ENCODE measurements at regions not wholly inside any gene's neighbourhood (a gene's known extent, or its start where the extent isn't known, plus 50 kb on each side); places are given as distances from the start of the nearest gene placed in this dataset.

- H3F3A ChIP-seq (ENCODE audit: low read length, unreplicated experiment): no peaks in the 10 kb centered on the region
- no peaks in the 10 kb centered on the region for H3K79me2 ChIP-seq (ENCODE audit: low read length)
- TF ChIP-seq EZH2phosphoT487 (IDR thresholded peaks at IDR 0.05; ENCODE audit: borderline replicate concordance, low read length): no peak
- TF ChIP-seq CTCF (conservative IDR thresholded peaks at IDR 0.05; ENCODE audit: low read depth, low read length): no peak
- no peak for TF ChIP-seq EZH2 (IDR thresholded peaks at IDR 0.05; ENCODE audit: low read length, unreplicated experiment)
- no peaks in the 10 kb centered on the region for H4K20me1 ChIP-seq (ENCODE audit: low read length)
- 0 out of 2 replicates have a peak overlapping the region, but pooled peaks have one; percentile 59 for H3K4me2 ChIP-seq (ENCODE audit: low read length)
- no peaks in the 10 kb centered on the region for H3K36me3 ChIP-seq (ENCODE audit: low read depth, low read length)
- H2AFZ ChIP-seq (ENCODE audit: low read length): peak overlapping the region; percentile 32; the same call in 1 of the 2 replicates
- BruUV-seq (replicated peaks): no TSS peak
- H3K9me2 ChIP-seq (replicated peaks; ENCODE audit: low read length): no peaks in the 10 kb centered on the region
- peaks cover 39% of the 10 kb centered on the region for H3K4me1 ChIP-seq (ENCODE audit: insufficient read depth, low read length)
- no peaks in the 10 kb centered on the region for H3K9me3 ChIP-seq (ENCODE audit: low read length)
- no peaks in the 10 kb centered on the region for H3K27me3 ChIP-seq (ENCODE audit: low read length)
- H3K9ac ChIP-seq (ENCODE audit: low read length): no peak overlapping the region
- CTCF ChIA-PET: no interaction called here
- H3K27ac ChIP-seq (ENCODE audit: low read length): peak overlapping the region; percentile 70
- ATAC-seq (peak; percentile 77), DNase-seq (peak; percentile 72)
- no peak overlapping the region for H3K4me3 ChIP-seq (ENCODE audit: low read length)
- POLR2A ChIA-PET (ENCODE audit: unreplicated experiment): no interaction called here
- intact Hi-C loops (cut with micrococcal nuclease): no loop called here
These were observed 65.4 kb upstream of the WDFY2 start for GRCh38 chr13:51518827-51519226.

DNA sequence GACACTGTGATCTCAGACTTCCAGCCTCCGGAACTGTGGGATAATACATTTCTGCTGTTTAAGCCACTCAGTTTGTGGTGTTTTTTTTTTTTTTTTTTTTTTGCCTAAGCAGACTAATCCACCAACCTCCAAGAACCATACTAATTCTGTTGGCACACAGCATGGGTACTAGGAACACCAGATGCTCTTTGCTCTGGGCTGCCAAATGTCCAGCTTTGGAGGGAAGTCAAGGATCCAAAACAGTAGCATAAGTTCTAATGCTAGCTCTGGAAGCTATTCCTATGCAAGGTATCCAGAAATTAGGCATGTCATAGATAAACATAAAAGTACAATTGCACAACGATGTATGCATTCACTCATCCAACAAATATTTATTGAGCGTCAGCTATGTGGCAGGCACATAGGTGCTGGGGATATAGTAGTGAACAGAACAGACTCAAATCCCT is 64.5 kb upstream of the WDFY2 start:
- Histone ChIP-seq H2AFZ (ENCODE audit: low read length) (no peak overlapping the region), H3K9ac (ENCODE audit: low read length) (no peak overlapping the region), H3K9me2 (replicated peaks; ENCODE audit: low read length) (no peaks in the 10 kb centered on the region), H3K36me3 (ENCODE audit: low read depth, low read length) (no peaks in the 10 kb centered on the region), H3K9me3 (ENCODE audit: low read length) (no peaks in the 10 kb centered on the region), H3K4me3 (ENCODE audit: low read length) (no peak overlapping the region), H3K27me3 (ENCODE audit: low read length) (no peaks in the 10 kb centered on the region), H3F3A (ENCODE audit: low read length, unreplicated experiment) (no peaks in the 10 kb centered on the region), H3K79me2 (ENCODE audit: low read length) (no peaks in the 10 kb centered on the region), H4K20me1 (ENCODE audit: low read length) (no peaks in the 10 kb centered on the region), H3K27ac (ENCODE audit: low read length) (peak overlapping the region; percentile 70), H3K4me1 (ENCODE audit: insufficient read depth, low read length) (peaks cover 48% of the 10 kb centered on the region), H3K4me2 (ENCODE audit: low read length) (peak overlapping the region; percentile 59)
- CTCF ChIA-PET: no interaction called here
- intact Hi-C loops (cut with micrococcal nuclease): loop anchor here (5.0 kb wide), 1 partner anchor 67 kb away; the partner anchor contains the start of gene INTS6
- ATAC-seq: peak; percentile 53
- peak; percentile 79 for DNase-seq
- TF ChIP-seq EZH2 (IDR thresholded peaks at IDR 0.05; ENCODE audit: low read length, unreplicated experiment) (no peak), EZH2phosphoT487 (IDR thresholded peaks at IDR 0.05; ENCODE audit: borderline replicate concordance, low read length) (no peak), CTCF (conservative IDR thresholded peaks at IDR 0.05; ENCODE audit: low read depth, low read length) (no peak)
- no TSS peak for BruUV-seq (replicated peaks)
- POLR2A ChIA-PET (ENCODE audit: unreplicated experiment): no interaction called here

DNA sequence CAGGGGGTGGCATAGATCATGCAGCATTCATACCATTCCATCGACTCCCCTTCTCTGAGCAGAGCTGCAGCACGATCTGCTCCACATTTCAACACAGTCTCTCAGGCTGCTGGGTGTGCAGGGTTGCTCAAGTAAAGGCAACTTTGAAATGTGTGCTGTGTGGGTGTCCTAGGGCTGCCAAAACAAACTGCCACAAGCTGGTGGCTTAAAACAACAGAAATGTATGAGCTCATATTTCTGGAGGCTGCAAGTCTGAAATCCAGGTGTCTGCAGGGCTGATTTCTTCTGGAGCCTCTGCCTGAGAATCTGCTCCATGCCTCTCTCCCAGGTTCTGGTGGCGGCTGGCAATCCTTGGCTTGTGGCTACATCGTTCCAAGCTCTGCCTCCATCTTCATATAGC is 63.7 kb upstream of the WDFY2 start:
- no peaks in the 10 kb centered on the region for H3K79me2 ChIP-seq (ENCODE audit: low read length)
- no peak overlapping the region for H3K4me3 ChIP-seq (ENCODE audit: low read length)
- DNase-seq: peak; percentile 45
- H3K9ac ChIP-seq (ENCODE audit: low read length): no peak overlapping the region
- H2AFZ ChIP-seq (ENCODE audit: low read length): 0 out of 2 replicates have a peak overlapping the region, but pooled peaks have one; percentile 1
- no peaks in the 10 kb centered on the region for H3K9me3 ChIP-seq (ENCODE audit: low read length)
- CTCF ChIA-PET: no interaction called here
- peak; percentile 40 for ATAC-seq
- POLR2A ChIA-PET (ENCODE audit: unreplicated experiment): interaction anchor here (0.6 to 0.9 kb wide), 2 partner anchors 32 to 67 kb away, joined by 3 to 6 read pairs; no protein-coding TSS in a partner anchor
- H3K27me3 ChIP-seq (ENCODE audit: low read length): no peaks in the 10 kb centered on the region
- no TSS peak for BruUV-seq (replicated peaks)
- TF ChIP-seq CTCF (conservative IDR thresholded peaks at IDR 0.05; ENCODE audit: low read depth, low read length) (no peak), EZH2phosphoT487 (IDR thresholded peaks at IDR 0.05; ENCODE audit: borderline replicate concordance, low read length) (no peak), EZH2 (IDR thresholded peaks at IDR 0.05; ENCODE audit: low read length, unreplicated experiment) (no peak)
- no peaks in the 10 kb centered on the region for H3F3A ChIP-seq (ENCODE audit: low read length, unreplicated experiment)
- H3K27ac ChIP-seq (ENCODE audit: low read length): peak overlapping the region; percentile 70
- intact Hi-C loops (cut with micrococcal nuclease): loop anchor here (5.0 kb wide), 1 partner anchor 68 kb away; the partner anchor contains the start of gene INTS6
- H4K20me1 ChIP-seq (ENCODE audit: low read length): no peaks in the 10 kb centered on the region
- H3K4me2 ChIP-seq (ENCODE audit: low read length): peak overlapping the region; percentile 59
- no peaks in the 10 kb centered on the region for H3K9me2 ChIP-seq (replicated peaks; ENCODE audit: low read length)
- no peaks in the 10 kb centered on the region for H3K36me3 ChIP-seq (ENCODE audit: low read depth, low read length)
- H3K4me1 ChIP-seq (ENCODE audit: insufficient read depth, low read length): peaks cover 56% of the 10 kb centered on the region

All from PC-3 (cell line).